Activated naive CD4-positive, alpha-beta T cell treated with anti-CD3 and anti-CD28 coated beads, Interleukin-2, amount 10 ng/mL, durations not matched to agents 7 days and 5 days (primary cell): ENCODE measurements at regions not wholly inside any gene's neighbourhood (a gene's known extent, or its start where the extent isn't known, plus 50 kb on each side); places are given as distances from the start of the nearest gene placed in this dataset.

ENCODE experiments used
- CTCF ChIA-PET: fragments of 350-600 bp; sonication (Branson Sonifier 250); formaldehyde crosslinking; loops from one replicate; lab custom pipeline; 2021; ENCODE audit warnings: antibody characterized with exemption; lab: Charles Lee
- DNase-seq: peaks from one replicate; pipeline ENCODE4 v3.0.0-alpha.2; 2020
- H3K27ac Mint-ChIP-seq: one replicate; pipeline ENCODE4 v1.8.0; 2021; ENCODE audit warnings: mild to moderate bottlenecking, moderate library complexity, mixed read lengths
- H3K27me3 Mint-ChIP-seq: one replicate; pipeline ENCODE4 v1.8.0; 2021; ENCODE audit warnings: mild to moderate bottlenecking, mixed read lengths
- H3K36me3 Mint-ChIP-seq: one replicate; pipeline ENCODE4 v1.8.0; 2021; ENCODE audit warnings: mixed read lengths
- H3K4me1 Mint-ChIP-seq: one replicate; pipeline ENCODE4 v1.8.0; 2021; ENCODE audit warnings: mixed read lengths
- H3K4me3 Mint-ChIP-seq: one replicate; pipeline ENCODE4 v1.8.0; 2021; ENCODE audit warnings: mild to moderate bottlenecking, moderate library complexity, mixed read lengths
- H3K9me3 Mint-ChIP-seq: one replicate; pipeline ENCODE4 v1.8.0; 2021; ENCODE audit warnings: mixed read lengths

- Mint-ChIP-seq H3K9me3 (no peaks in the 10 kb centered on the region), H3K4me1 (no peaks in the 10 kb centered on the region), H3K4me3 (no peak overlapping the region), H3K27me3 (peaks cover 62% of the 10 kb centered on the region), H3K27ac (no peak overlapping the region), H3K36me3 (no peaks in the 10 kb centered on the region)
- DNase-seq, result no peak
- CTCF ChIA-PET, result no interaction called here
Observed at GRCh38 chr11:116505298-116506262, 267.2 kb downstream of the BUD13 start.

- DNase-seq, result no peak
- no peak overlapping the region for H3K4me3 Mint-ChIP-seq
- no peaks in the 10 kb centered on the region for H3K36me3 Mint-ChIP-seq
- no peaks in the 10 kb centered on the region for H3K4me1 Mint-ChIP-seq
- H3K27me3 Mint-ChIP-seq, result peaks cover 62% of the 10 kb centered on the region
- H3K27ac Mint-ChIP-seq, result no peak overlapping the region
- CTCF ChIA-PET, result no interaction called here
- H3K9me3 Mint-ChIP-seq, result no peaks in the 10 kb centered on the region
Observed at GRCh38 chr11:116504541-116505297, 268.1 kb downstream of the BUD13 start.

- H3K4me3 Mint-ChIP-seq, result no peak overlapping the region
- H3K27ac Mint-ChIP-seq, result no peak overlapping the region
- peaks cover 71% of the 10 kb centered on the region for H3K27me3 Mint-ChIP-seq
- CTCF ChIA-PET, result no interaction called here
- H3K9me3 Mint-ChIP-seq, result no peaks in the 10 kb centered on the region
- H3K36me3 Mint-ChIP-seq, result no peaks in the 10 kb centered on the region
- no peaks in the 10 kb centered on the region for H3K4me1 Mint-ChIP-seq
- no peak for DNase-seq
Observed at GRCh38 chr11:116503216-116504160, 269.3 kb downstream of the BUD13 start.

GRCh38 chr11:116502641-116503061 lies 270.1 kb downstream of the BUD13 start:
- CTCF ChIA-PET, result no interaction called here
- Mint-ChIP-seq H3K9me3 (no peaks in the 10 kb centered on the region), H3K4me3 (no peak overlapping the region), H3K4me1 (no peaks in the 10 kb centered on the region), H3K27me3 (peaks cover 72% of the 10 kb centered on the region), H3K36me3 (no peaks in the 10 kb centered on the region), H3K27ac (no peak overlapping the region)
- no peak for DNase-seq

- H3K27me3 Mint-ChIP-seq, result peaks cover 72% of the 10 kb centered on the region
- no peak overlapping the region for H3K4me3 Mint-ChIP-seq
- CTCF ChIA-PET, result no interaction called here
- H3K27ac Mint-ChIP-seq, result no peak overlapping the region
- no peaks in the 10 kb centered on the region for H3K4me1 Mint-ChIP-seq
- H3K9me3 Mint-ChIP-seq, result no peaks in the 10 kb centered on the region
- DNase-seq, result no peak
- no peaks in the 10 kb centered on the region for H3K36me3 Mint-ChIP-seq
Observed at GRCh38 chr11:116501728-116502127, 271.1 kb downstream of the BUD13 start.

- no peaks in the 10 kb centered on the region for H3K36me3 Mint-ChIP-seq
- DNase-seq, result no peak
- no peaks in the 10 kb centered on the region for H3K4me1 Mint-ChIP-seq
- CTCF ChIA-PET, result no interaction called here
- no peak overlapping the region for H3K27ac Mint-ChIP-seq
- H3K4me3 Mint-ChIP-seq, result no peak overlapping the region
- H3K9me3 Mint-ChIP-seq, result no peaks in the 10 kb centered on the region
- H3K27me3 Mint-ChIP-seq, result peaks cover 68% of the 10 kb centered on the region
Observed at GRCh38 chr11:116500947-116501602, 271.7 kb downstream of the BUD13 start.

- CTCF ChIA-PET, result interaction anchor here (1.0 to 1.4 kb wide), 6 partner anchors 9 to 283 kb away, joined by 3 to 6 read pairs (median 4); no protein-coding TSS in a partner anchor
- H3K27ac Mint-ChIP-seq, result no peak overlapping the region
- no peaks in the 10 kb centered on the region for H3K4me1 Mint-ChIP-seq
- H3K4me3 Mint-ChIP-seq, result no peak overlapping the region
- no peaks in the 10 kb centered on the region for H3K36me3 Mint-ChIP-seq
- peaks cover 66% of the 10 kb centered on the region for H3K27me3 Mint-ChIP-seq
- no peak for DNase-seq
- no peaks in the 10 kb centered on the region for H3K9me3 Mint-ChIP-seq
Observed at GRCh38 chr11:116500026-116500946, 272.5 kb downstream of the BUD13 start.

GRCh38 chr11:116499396-116500003 lies 273.3 kb downstream of the BUD13 start:
- CTCF ChIA-PET, result interaction anchor here (0.8 to 1.4 kb wide), 8 partner anchors 8 to 282 kb away, joined by 3 to 6 read pairs (median 3); no protein-coding TSS in a partner anchor
- peaks cover 60% of the 10 kb centered on the region for H3K27me3 Mint-ChIP-seq
- H3K4me1 Mint-ChIP-seq, result no peaks in the 10 kb centered on the region

GRCh38 chr11:116498161-116498560 lies 274.6 kb downstream of the BUD13 start:
- CTCF ChIA-PET, result interaction anchor here (1.2 kb wide), 1 partner anchor 15 kb away, joined by 3 read pairs; no protein-coding TSS in a partner anchor
- Mint-ChIP-seq H3K27ac (no peak overlapping the region), H3K9me3 (no peaks in the 10 kb centered on the region), H3K27me3 (peaks cover 51% of the 10 kb centered on the region), H3K36me3 (no peaks in the 10 kb centered on the region), H3K4me1 (no peaks in the 10 kb centered on the region), H3K4me3 (no peak overlapping the region)
- DNase-seq, result no peak

More at GRCh38 chr11:116499396-116500003, 273.3 kb downstream of the BUD13 start:
- H3K36me3 Mint-ChIP-seq, result no peaks in the 10 kb centered on the region
- no peak overlapping the region for H3K27ac Mint-ChIP-seq
- peak; percentile 71 for DNase-seq
- no peaks in the 10 kb centered on the region for H3K9me3 Mint-ChIP-seq
- H3K4me3 Mint-ChIP-seq, result no peak overlapping the region

- no peaks in the 10 kb centered on the region for H3K9me3 Mint-ChIP-seq
- H3K4me1 Mint-ChIP-seq, result no peaks in the 10 kb centered on the region
- H3K4me3 Mint-ChIP-seq, result no peak overlapping the region
- no peaks in the 10 kb centered on the region for H3K36me3 Mint-ChIP-seq
- CTCF ChIA-PET, result no interaction called here
- H3K27me3 Mint-ChIP-seq, result peaks cover 13% of the 10 kb centered on the region
- DNase-seq, result no peak
- H3K27ac Mint-ChIP-seq, result no peak overlapping the region
Observed at GRCh38 chr11:116492600-116492999, 280.2 kb downstream of the BUD13 start.

GRCh38 chr11:116488836-116489389 lies 283.9 kb downstream of the BUD13 start:
- Mint-ChIP-seq H3K36me3 (no peaks in the 10 kb centered on the region), H3K27me3 (peaks cover 13% of the 10 kb centered on the region), H3K4me1 (no peaks in the 10 kb centered on the region), H3K4me3 (no peak overlapping the region), H3K27ac (no peak overlapping the region), H3K9me3 (no peaks in the 10 kb centered on the region)
- DNase-seq, result no peak
- CTCF ChIA-PET, result interaction anchor here (1.5 kb wide), 1 partner anchor 10 kb away, joined by 4 read pairs; no protein-coding TSS in a partner anchor

GRCh38 chr11:116485425-116485824 lies 287.4 kb downstream of the BUD13 start:
- peaks cover 16% of the 10 kb centered on the region for H3K27me3 Mint-ChIP-seq
- H3K27ac Mint-ChIP-seq, result no peak overlapping the region
- no peak overlapping the region for H3K4me3 Mint-ChIP-seq
- CTCF ChIA-PET, result no interaction called here
- H3K36me3 Mint-ChIP-seq, result no peaks in the 10 kb centered on the region
- H3K9me3 Mint-ChIP-seq, result no peaks in the 10 kb centered on the region
- no peaks in the 10 kb centered on the region for H3K4me1 Mint-ChIP-seq
- no peak for DNase-seq
